ENCODE measurements at regions not wholly inside any gene's neighbourhood (a gene's known extent, or its start where the extent isn't known, plus 50 kb on each side); places are given as distances from the start of the nearest gene placed in this dataset.

- Histone ChIP-seq H3K36me3 (ENCODE audit: control insufficient read depth in 2 of 4, insufficient read depth in 4 of 4, low read length in 3 of 4) (no peaks in the 10 kb centered on the region), H2BK20ac (ENCODE audit: low read length) (no peak overlapping the region), H4K8ac (ENCODE audit: extremely low read depth, insufficient read depth, low read length) (no peak overlapping the region), H3K4me1 (replicated peaks in 1 of 4; ENCODE audit: control insufficient read depth in 3 of 4, insufficient read depth in 4 of 4, low read length in 3 of 4) (no peaks in the 10 kb centered on the region; a peak in 1 of 7 replicates), H3K4me2 (ENCODE audit: insufficient read depth in 1 of 2, low read depth in 2 of 2, low read length in 2 of 2) (no peak overlapping the region), H3K9ac (replicated peaks in 1 of 4; ENCODE audit: extremely low read depth in 1 of 4, low read depth in 3 of 4, low read length in 3 of 4) (no peak overlapping the region), H3K18ac (ENCODE audit: extremely low read depth, low read length) (no peak overlapping the region), H3K27ac (ENCODE audit: low read depth, low read length) (no peak overlapping the region), H2AFZ (ENCODE audit: low read length) (no peak overlapping the region), H3K9me3 (ENCODE audit: insufficient read depth in 2 of 2, low read depth in 1 of 2, low read length in 1 of 2) (no peaks in the 10 kb centered on the region), H3K79me2 (ENCODE audit: control insufficient read depth in 1 of 2, insufficient read depth in 2 of 2, low read length in 2 of 2) (no peaks in the 10 kb centered on the region), H3K27me3 (replicated peaks in 1 of 4; ENCODE audit: control insufficient read depth in 3 of 4, extremely low read depth in 1 of 4, insufficient read depth in 3 of 4, low read length in 3 of 4) (no peaks in the 10 kb centered on the region), H2BK15ac (ENCODE audit: low read length) (no peak overlapping the region), H4K91ac (replicated peaks; ENCODE audit: insufficient read length, low read length) (no peak overlapping the region), H3K23me2 (ENCODE audit: low read depth, low read length) (no peaks in the 10 kb centered on the region), H4K5ac (ENCODE audit: insufficient read length, low read depth, low read length) (no peak overlapping the region), H3K4ac (replicated peaks; ENCODE audit: insufficient read length, low read depth, low read length) (no peak overlapping the region), H2BK120ac (replicated peaks; ENCODE audit: low read depth, low read length) (no peak overlapping the region), H2BK12ac (ENCODE audit: low read depth, low read length) (no peak overlapping the region), H3K23ac (ENCODE audit: insufficient read length) (no peak overlapping the region), H2AK5ac (ENCODE audit: low read depth, low read length) (no peak overlapping the region), H3K14ac (ENCODE audit: insufficient read length) (no peak overlapping the region), H3K4me3 (ENCODE audit: extremely low read depth in 1 of 4, insufficient read depth in 2 of 4, low read depth in 3 of 4, low read length in 4 of 4) (no peak overlapping the region), H3K79me1 (ENCODE audit: low read depth, low read length) (no peaks in the 10 kb centered on the region), H3K56ac (replicated peaks; ENCODE audit: insufficient read length, low read depth, low read length) (no peak overlapping the region), H4K20me1 (replicated peaks in 1 of 2; ENCODE audit: control insufficient read depth in 1 of 2, insufficient read depth in 2 of 2, low read length in 2 of 2) (no peaks in the 10 kb centered on the region), H2BK5ac (ENCODE audit: low read depth, low read length) (no peak overlapping the region)
- POLR2A ChIA-PET (ENCODE audit: partially characterized antibody) = interaction anchor here (0.6 to 0.7 kb wide), 2 partner anchors 14 to 284 kb away, joined by 3 read pairs; no protein-coding TSS in a partner anchor
- no peak for FAIRE-seq
- DNase-seq (ENCODE audit: low read depth in 1 of 2, low spot score in 2 of 2) = no peak
- CTCF ChIA-PET (ENCODE audit: partially characterized antibody) = interaction anchor here (1.3 to 1.5 kb wide), 2 partner anchors 8 to 155 kb away, joined by 5 to 7 read pairs; no protein-coding TSS in a partner anchor
- WGBS, 2 experiments (ENCODE audit: extremely low coverage in 1 of 2, insufficient coverage in 1 of 2, insufficient read length in 1 of 2, insufficient replicate concordance in 2 of 2, low coverage in 1 of 2, low lambda C conversion rate in 2 of 2, missing lambda C conversion rate in 1 of 2) = 87% methylated on average over 9 of the region's 9 CpGs; no CpG with 5 or more reads in 1 of the 2 experiments
- TF ChIP-seq TAF7 (optimal IDR thresholded peaks at IDR 0.05; ENCODE audit: borderline replicate concordance, low read depth, low read length) = no peak
Observed at GRCh38 chr19:29323021-29323430, 110.1 kb upstream of the UQCRFS1 start.
